AG09319 (cell line): ENCODE measurements at regions not wholly inside any gene's neighbourhood (a gene's known extent, or its start where the extent isn't known, plus 50 kb on each side); places are given as distances from the start of the nearest gene placed in this dataset.

ENCODE experiments used
- DNase-seq: peaks from one replicate; pipeline ENCODE4 v3.0.0-alpha.2; 2010; ENCODE audit warnings: low read depth; ENCODE audit errors: extremely low read depth
- TF ChIP-seq, protein P1 (sequence below): IDR thresholded peaks from 2 replicates; pipeline ENCODE4 v1.5.1; 2011; ENCODE audit warnings: low read depth, mild to moderate bottlenecking, inconsistent platforms, low read length, moderate library complexity

DNA sequence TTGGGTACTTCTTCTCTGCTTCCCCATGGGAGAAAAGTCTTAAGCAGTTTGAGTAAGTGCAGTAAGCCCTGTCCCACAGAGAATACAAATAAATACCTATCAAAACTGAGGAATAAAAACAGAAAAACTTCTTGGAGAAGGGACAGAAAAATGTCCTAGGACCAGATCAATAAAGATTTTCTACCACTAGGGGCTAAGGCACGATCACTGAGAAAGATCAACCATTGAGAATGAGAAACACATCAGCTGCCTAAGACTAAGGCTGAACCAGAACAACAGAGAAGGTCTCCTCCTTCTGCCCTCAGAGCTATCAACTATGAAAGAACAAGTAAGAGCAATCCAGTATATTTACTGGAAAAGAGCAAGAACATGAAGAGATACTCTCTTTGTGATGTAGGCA is 763.6 kb upstream of the LRRTM1 start:
- TF ChIP-seq, protein P1, sequence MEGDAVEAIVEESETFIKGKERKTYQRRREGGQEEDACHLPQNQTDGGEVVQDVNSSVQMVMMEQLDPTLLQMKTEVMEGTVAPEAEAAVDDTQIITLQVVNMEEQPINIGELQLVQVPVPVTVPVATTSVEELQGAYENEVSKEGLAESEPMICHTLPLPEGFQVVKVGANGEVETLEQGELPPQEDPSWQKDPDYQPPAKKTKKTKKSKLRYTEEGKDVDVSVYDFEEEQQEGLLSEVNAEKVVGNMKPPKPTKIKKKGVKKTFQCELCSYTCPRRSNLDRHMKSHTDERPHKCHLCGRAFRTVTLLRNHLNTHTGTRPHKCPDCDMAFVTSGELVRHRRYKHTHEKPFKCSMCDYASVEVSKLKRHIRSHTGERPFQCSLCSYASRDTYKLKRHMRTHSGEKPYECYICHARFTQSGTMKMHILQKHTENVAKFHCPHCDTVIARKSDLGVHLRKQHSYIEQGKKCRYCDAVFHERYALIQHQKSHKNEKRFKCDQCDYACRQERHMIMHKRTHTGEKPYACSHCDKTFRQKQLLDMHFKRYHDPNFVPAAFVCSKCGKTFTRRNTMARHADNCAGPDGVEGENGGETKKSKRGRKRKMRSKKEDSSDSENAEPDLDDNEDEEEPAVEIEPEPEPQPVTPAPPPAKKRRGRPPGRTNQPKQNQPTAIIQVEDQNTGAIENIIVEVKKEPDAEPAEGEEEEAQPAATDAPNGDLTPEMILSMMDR: no peak
- DNase-seq: no peak

DNA sequence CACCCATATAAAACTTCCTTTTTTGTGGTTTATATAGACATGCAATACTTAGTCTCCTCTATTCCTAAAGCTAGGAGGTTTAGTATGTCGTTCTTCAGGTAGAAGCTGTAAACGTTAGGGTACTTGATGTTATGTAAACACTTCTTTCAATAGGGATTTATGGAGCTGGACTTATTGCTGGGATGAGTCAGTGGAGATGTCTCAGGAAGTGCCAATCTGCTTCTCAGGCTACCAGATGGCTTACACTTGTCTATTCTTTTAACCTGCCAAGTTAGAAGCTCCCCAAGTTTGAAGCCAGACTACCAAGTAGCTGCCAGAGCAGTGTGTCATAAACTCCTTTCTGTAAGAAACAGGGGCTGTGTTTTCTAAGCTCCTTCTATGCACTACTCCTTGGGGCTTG is 756.5 kb upstream of the LRRTM1 start:
- DNase-seq: no peak
- TF ChIP-seq, protein P1: no peak

DNA sequence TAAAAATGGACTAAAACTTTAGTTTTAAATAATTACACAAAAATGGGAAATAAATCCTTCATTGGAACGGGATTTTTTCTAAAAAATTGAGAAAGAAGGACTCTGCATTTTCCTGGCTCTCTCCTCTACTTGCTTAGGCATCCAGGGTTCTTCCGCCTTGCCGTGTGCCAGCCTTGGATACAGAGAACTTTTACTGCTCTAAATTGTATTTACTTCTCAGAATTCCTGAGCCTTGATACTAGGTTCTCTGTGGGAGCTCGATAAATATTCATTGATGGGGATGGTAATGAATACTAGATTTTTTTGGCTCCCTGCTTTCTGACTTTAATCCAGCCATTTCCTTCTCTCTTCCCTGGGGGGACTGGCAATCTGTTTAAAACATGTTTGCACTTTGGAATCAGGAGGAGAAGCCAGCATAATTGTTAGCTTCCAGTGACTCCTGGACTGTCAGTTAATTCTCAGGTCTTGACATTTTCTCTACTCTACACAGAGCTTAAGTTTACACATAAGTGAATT is 746.1 kb upstream of the LRRTM1 start:
- no peak for DNase-seq
- TF ChIP-seq, protein P1: no peak

DNA sequence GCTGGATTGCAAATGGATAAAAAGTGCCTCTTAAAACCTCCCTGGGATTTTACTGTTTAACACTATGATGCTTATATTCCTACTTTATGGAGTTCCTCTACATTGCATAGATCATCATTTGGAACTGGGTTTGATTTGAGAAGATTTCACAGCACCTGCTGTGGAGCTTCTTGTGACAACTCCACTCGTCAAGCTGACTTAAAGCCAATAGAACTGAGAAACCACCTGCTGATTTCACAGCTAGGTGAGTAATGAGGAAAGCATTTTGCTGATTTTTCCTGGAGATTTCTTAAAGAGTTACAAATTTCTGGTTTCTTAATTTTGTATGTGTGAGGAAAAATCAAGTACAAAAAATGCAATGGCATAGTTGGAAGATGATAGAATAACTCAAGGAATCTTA is 739.1 kb upstream of the LRRTM1 start:
- no peak for DNase-seq
- TF ChIP-seq, protein P1: no peak

DNA sequence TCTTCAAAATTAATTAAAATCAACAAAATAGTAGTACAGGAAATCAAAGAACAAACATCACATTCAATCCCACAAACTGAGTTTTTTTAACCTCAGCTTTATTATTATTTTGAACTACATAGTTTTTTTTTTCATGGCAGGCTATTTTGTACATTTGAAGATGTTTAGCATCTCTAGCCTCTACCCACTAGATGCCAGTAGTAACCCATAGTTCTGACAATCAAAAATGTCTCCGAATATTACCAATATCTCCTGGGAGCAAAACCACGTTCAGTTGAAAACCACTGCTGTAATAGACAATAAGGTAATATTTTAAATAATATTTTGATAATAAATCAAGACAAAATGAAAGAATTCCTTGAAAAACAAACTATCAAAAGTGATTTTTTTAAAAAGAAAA is 702.6 kb upstream of the LRRTM1 start:
- DNase-seq: no peak
- TF ChIP-seq, protein P1: no peak

DNA sequence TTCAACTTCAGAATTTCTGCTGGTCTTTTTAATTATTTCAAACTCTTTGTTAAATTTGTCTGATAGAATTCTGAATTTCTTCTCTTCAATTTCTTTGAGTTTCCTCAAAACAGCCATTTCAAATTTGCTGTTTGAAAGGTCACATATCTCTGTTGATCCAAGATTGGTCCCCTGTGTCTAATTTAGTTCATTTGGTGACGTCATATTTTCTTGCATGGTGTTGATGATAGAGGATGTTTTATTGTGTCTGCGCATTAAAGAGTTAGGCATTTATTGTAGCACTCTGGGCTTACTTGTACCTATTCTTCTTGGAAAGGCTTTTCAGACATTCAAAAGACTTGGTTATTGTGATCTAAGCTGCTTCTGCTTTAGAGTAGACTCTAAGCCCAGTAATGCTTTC is 698.4 kb upstream of the LRRTM1 start:
- DNase-seq: no peak
- TF ChIP-seq, protein P1: no peak

DNA sequence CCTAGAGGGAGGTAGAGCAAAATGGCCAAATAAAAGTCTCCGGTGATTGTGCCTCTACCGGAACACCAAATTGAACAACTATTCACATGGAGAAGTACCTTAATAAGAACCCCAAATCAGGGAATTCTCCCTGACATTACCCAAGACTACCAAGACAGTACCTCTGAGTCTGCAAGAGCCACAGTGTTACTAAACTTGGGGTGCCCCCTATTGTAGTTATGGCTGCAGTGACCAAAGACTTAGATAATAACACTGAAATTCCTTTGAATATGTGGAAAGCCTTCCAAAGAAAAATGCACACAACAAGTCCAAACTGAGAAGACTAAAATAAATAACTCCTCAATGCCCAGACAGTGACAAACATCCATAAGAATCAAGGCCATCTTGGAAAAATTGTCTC is 682.9 kb upstream of the LRRTM1 start:
- no peak for DNase-seq
- TF ChIP-seq, protein P1: no peak
